HG03565 (cell line): ENCODE measurements at regions not wholly inside any gene's neighbourhood (a gene's known extent, or its start where the extent isn't known, plus 50 kb on each side); places are given as distances from the start of the nearest gene placed in this dataset.
"Not testable (repeated sequence)": the region's sequence is repeated elsewhere in the genome, so short reads cannot be mapped to it uniquely, and the experiment has no call there.

Experiments used
- ATAC-seq: cut with Tn5 transposase; IDR thresholded peaks from one replicate; pipeline ENCODE4 v1.9.1; 2021; ENCODE audit warnings: mild to moderate bottlenecking, moderate library complexity; ENCODE audit not compliant: unreplicated experiment

DNA sequence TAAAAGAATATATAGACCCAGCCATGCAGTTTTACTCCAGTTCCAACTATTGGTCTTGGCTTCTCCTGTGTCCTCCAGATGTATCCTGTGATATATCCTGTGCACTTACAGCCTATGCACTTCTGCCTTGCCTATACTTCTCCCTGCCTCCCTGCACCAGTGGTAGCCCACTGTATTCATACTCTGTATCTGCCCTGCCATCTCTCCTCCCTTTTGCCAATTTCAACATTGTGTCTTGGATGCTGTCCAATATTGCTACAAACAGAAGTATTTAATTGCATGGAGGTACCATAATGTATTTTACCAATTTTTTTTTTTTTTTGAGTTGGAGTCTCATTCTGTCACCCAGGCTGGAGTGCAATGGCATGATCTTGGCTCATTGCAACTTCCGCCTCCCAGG is 242.7 kb downstream of the HAPSTR1 start:
- no peak for ATAC-seq

DNA sequence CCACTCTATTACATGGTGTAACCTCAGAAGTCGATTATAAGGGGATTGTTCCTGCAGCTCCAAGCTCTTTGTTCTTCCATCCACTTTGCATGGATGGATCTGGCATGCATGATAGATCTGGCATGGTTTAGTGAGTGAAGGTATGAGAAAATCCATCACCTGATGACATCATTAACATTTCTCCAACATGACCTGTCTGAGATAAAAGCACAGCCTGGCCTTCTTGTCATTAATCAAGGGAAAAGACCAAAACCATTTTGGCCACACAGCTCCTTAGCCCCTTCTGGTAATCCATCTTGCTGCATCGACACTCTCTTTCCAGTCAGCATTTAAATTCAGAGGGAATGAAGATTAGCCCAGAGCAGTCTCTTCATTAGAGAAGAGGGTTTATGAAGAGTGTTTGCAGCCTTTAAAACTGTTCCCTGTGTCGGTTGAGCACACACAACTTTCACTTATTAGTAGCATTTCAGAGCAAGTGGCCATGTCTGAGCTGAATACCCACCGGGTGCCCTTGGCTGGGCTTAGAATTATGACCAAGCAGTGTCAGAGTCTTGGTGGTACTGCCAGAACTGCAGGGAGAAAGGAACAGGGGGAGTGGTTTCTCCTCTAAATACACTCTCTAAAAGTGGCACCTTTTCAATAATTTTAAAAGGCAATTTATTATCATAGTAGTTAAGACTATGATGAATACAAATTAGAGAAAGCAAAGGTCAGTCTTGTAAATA is 246.0 kb downstream of the HAPSTR1 start:
- no peak for ATAC-seq

GRCh38 chr16:9338068-9338467 is 246.6 kb downstream of the HAPSTR1 start:
- no peak for ATAC-seq

- ATAC-seq = no peak
Observed at GRCh38 chr16:9338510-9338909, 247.1 kb downstream of the HAPSTR1 start.

GRCh38 chr16:9340526-9341256 is 249.2 kb downstream of the HAPSTR1 start:
- no peak for ATAC-seq

DNA sequence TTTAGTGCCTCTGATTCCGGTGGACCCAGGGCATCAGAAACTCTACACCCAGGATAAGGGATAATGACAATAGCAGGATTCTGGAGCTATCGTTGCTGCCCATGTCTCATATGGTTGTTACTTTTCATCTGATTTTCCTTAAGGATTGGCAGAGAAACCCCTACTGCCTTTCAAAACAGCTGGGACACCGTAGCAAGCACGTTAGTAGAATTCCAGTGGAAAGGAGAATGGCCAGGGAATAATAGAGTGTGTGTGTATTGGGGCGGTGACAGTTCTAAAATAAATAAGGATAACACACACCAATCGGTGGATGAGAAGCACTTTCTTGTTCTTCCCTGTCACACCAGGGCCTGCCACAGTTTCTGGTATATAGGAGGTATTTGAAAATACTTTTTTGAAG is 251.8 kb downstream of the HAPSTR1 start:
- no peak for ATAC-seq

DNA sequence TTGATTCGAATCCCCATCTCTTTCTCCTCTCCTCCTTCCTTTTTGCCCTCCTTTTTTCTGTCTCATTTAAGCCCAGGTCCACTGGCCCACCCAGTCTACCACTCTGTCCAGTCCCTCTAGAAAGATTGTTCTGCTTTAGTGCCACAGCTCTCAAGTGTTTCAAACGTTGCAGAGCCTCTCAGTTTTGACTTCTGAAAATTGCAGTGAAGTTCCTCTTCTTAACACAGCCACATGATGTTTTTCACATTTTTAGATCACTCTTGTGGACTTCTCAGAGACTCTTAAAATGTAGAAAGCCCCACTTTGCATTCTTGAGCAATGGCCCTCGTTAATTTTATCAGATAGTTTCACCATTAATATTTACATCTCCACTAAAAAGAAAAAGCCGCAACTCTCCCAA is 253.1 kb downstream of the HAPSTR1 start:
- no peak for ATAC-seq

- ATAC-seq = no peak
Observed at GRCh38 chr16:9345046-9345445, 253.6 kb downstream of the HAPSTR1 start.

DNA sequence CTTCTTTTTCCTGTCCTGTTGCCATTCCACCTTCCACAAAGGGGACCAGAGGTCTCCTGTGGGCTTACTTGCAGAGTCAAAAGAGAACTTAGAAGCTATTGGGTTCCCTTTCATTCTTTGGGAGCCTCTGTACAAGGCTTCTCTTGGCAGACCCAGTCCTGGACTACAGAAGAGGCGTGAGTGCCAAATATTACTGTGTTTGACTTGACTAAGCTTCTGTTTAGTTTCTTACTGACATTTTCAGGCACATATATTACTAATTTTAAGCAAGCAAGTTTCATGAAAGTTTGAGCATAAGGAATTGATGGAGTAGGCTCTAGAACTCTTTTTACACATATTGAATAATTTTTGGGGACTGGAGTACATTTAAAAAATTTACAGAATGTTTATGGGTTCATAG is 254.4 kb downstream of the HAPSTR1 start:
- no peak for ATAC-seq

DNA sequence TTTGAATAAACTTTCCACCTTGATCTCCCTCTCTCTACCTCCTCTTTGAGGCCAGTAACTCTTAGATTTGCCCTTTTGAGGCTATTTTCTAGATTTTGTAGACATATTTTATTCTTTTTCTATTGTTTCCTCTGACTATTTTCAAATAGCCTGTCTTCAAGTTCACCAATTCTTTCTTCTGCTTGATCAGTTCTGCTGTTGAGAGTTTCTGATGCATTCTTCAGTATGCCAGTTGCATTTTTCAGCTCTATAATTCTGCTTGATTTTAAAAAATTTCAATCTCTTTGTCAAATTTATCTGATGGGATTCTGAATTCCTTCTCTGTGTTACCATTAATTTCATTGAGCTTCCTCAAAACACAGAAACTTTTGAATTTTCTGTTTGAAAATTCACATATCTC is 257.5 kb downstream of the HAPSTR1 start:
- no peak for ATAC-seq

DNA sequence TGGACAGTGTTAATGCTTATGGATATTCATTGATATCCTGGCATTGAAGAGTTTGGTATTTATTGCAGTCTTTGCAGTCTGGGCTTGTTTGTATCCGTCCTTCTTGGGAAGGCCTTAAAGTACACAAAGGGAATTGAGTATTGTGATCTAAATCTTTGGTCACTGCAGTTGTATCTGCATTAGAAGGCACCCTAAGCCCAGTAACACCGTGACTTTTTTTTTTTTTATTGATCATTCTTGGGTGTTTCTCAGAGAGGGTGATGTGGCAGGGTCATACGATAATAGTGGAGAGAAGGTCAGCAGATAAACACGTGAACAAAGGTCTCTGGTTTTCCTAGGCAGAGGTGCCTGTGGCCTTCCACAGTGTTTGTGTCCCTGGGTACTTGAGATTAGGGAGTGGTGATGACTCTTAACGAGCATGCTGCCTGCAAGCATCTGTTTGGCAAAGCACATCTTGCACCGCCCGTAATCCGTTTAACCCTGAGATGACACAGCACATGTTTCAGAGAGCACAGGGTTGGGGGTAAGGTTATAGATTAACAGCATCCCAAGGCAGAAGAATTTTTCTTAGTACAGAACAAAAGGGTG is 258.0 kb downstream of the HAPSTR1 start:
- ATAC-seq = not testable (repeated sequence)

DNA sequence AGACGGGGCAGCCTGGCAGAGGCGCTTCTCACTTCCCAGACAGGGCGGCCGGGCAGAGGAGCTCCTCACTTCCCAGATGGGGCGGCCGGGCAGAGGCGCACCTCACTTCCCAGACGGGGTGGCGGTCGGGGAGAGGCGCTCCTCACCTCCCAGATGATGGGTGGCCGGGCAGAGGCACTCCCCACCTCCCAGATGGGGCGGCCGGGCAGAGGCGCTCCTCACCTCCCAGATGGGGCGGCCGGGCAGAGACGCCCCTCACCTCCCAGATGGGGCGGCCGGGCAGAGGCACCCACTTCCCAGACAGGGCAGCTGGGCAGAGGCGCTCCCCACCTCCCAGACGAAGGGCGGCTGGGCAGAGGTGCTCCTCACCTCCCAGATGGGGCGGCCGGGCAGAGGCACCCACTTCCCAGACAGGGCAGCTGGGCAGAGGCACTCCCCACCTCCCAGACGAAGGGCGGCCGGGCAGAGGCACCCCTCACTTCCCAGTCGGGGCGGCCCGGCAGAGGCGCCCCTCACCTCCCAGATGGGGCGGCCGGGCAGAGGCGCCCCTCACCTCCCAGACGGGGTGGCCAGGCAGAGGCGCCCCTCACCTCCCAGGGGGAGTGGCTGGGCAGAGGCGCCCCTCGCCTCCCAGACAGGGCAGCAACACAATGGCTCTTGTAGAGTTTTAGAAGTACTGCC is 258.8 kb downstream of the HAPSTR1 start:
- not testable (repeated sequence) for ATAC-seq

DNA sequence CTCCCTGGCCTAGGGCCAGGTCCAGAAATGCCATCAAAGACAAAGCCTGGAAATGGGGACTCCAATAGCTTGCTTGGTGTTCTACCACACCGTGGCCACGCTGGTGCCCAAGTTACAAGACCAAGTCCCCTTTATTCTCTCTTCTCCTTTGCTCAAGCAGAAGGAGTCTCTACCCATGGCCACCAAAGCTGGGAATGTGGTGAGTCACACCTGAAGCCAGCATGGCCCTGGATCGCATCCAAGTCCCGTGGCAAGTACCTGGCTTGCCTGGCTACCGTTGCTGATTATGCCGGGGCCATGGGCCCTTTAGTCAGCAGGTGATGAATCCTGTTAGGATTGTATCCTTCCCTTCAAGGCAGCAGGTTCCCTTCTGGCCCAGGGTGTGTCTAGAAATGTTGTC is 260.0 kb downstream of the HAPSTR1 start:
- no peak for ATAC-seq

- no peak for ATAC-seq
Observed at GRCh38 chr16:9351841-9352434, 260.5 kb downstream of the HAPSTR1 start.

- no peak for ATAC-seq
Observed at GRCh38 chr16:9357829-9358228, 266.4 kb downstream of the HAPSTR1 start.

- ATAC-seq = no peak
Observed at GRCh38 chr16:9360075-9360474, 268.6 kb downstream of the HAPSTR1 start.

DNA sequence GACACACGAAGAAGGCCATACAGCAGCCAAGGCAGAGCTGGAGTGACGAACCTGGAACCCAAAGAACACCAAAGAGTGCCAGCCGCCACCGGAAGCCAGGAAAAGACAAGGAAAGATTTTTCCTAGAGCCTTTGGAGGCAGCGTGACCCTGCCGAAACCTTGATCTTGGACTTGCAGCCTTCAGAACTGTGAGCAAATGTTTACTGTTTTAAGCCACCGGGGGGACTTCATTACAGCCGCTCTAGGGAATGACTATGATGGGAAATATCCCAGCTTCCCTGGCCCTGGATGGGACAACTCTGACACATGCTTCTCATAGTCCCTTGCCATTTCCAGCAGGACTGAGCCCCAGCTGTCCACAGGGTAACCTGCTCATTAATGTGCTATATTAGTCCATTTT is 270.6 kb downstream of the HAPSTR1 start:
- no peak for ATAC-seq

- no peak for ATAC-seq
Observed at GRCh38 chr16:9362604-9363003, 271.2 kb downstream of the HAPSTR1 start.

GRCh38 chr16:9363520-9363919 is 272.1 kb downstream of the HAPSTR1 start:
- no peak for ATAC-seq

GRCh38 chr16:9364721-9365369 is 273.4 kb downstream of the HAPSTR1 start:
- ATAC-seq = no peak

DNA sequence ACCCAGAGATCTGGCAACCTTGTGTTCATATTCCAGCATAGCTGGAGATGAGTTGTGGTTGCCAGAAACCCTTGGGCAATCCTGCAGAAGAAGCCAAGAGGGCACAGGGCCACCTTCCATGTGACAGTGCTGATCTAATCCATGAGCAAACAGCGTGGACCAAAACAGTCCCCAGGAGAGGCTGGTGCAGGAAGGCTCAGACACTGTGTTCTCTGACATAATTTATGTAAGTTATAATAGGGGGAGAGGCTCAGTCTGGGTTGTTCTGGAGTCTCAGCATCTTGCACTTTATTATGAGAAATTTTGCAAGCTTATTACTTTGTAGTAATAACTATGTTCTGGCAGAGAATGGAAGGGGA is 273.9 kb downstream of the HAPSTR1 start:
- ATAC-seq = no peak
